Panc1 (cell line): ENCODE measurements at regions not wholly inside any gene's neighbourhood (a gene's known extent, or its start where the extent isn't known, plus 50 kb on each side); places are given as distances from the start of the nearest gene placed in this dataset.

Experiments used
- ATAC-seq: fragments of 200-7000 bp; cut with Tn5 transposase; 2 replicates; pipeline ENCODE4 v1.9.1; 2020; ENCODE audit warnings: mild to moderate bottlenecking, moderate library complexity
- BruUV-seq: library from RNA; stranded (reverse); fragments of 400-500 nt; replicated peaks from 2 replicates; lab custom pipeline; 2021; lab: Mats Ljungman, UMichigan
- CTCF ChIA-PET: fragments of 300-600 bp; sonication (Branson Sonifier 250); formaldehyde crosslinking; loops from one replicate; lab custom pipeline; 2022; ENCODE audit warnings: antibody characterized with exemption; lab: Charles Lee
- POLR2A ChIA-PET: fragments of 300-600 bp; sonication (Branson Sonifier 250); formaldehyde crosslinking; loops from one replicate; lab custom pipeline; 2022; ENCODE audit warnings: antibody characterized with exemption; lab: Charles Lee
- DNase-seq: peaks from one replicate; pipeline ENCODE4 v3.0.0-alpha.2; 2010; ENCODE audit warnings: low read depth, low spot score
- H3K27ac ChIP-seq: 2 replicates; pipeline ENCODE4 v1.5.1; 2011; ENCODE audit warnings: mild to moderate bottlenecking, low read length, inconsistent platforms
- H3K27me3 ChIP-seq: fragments of 200-500 bp; sonication (Bioruptor generic); 2 replicates; pipeline ENCODE4 v1.6.0; 2014; ENCODE audit warnings: low read length, inconsistent platforms; ENCODE audit not compliant: control insufficient read depth, insufficient read depth
- H3K36me3 ChIP-seq: fragments of 200-500 bp; sonication (Bioruptor generic); 2 replicates; pipeline ENCODE4 v1.5.1; 2014; ENCODE audit warnings: inconsistent platforms, mild to moderate bottlenecking, low read length, moderate library complexity; ENCODE audit not compliant: control insufficient read depth, insufficient read depth
- H3K4me1 ChIP-seq: 2 replicates; pipeline ENCODE4 v1.5.1; 2011; ENCODE audit warnings: inconsistent platforms, mild to moderate bottlenecking, low read length, moderate library complexity; ENCODE audit not compliant: control insufficient read depth, insufficient read depth
- H3K4me3 ChIP-seq, 2 experiments: 2 replicates each; pipeline ENCODE4 v1.5.1; 2011 to 2012; ENCODE audit warnings: low read depth in 2 of 2, low read length in 2 of 2, mild to moderate bottlenecking in 2 of 2, inconsistent platforms in 1 of 2, moderate library complexity in 1 of 2
- H3K9me3 ChIP-seq: fragments of 200-500 bp; sonication (Bioruptor generic); 2 replicates; pipeline ENCODE4 v1.5.1; 2014; ENCODE audit warnings: low read depth, mild to moderate bottlenecking, inconsistent platforms, low read length, moderate library complexity; ENCODE audit not compliant: control insufficient read depth, insufficient read depth
- POLR2AphosphoS5 ChIP-seq: IDR thresholded peaks from 2 replicates; pipeline ENCODE4 v1.6.1; 2012; ENCODE audit warnings: mild to moderate bottlenecking, low read depth, low read length, moderate library complexity
- SIN3A ChIP-seq: IDR thresholded peaks from 2 replicates; pipeline ENCODE4 v1.6.1; 2012; ENCODE audit warnings: low read depth, mild to moderate bottlenecking, low read length, moderate library complexity, borderline replicate concordance; ENCODE audit not compliant: insufficient read depth
- TCF7L2 ChIP-seq: IDR thresholded peaks from 2 replicates; pipeline ENCODE4 v1.6.1; 2011; ENCODE audit warnings: mild to moderate bottlenecking, low read depth, low read length, inconsistent platforms
- in situ Hi-C: cut with HindIII; loops from 2 replicates; pipeline ENCODE4 v1.10.0; 2016; ENCODE audit warnings: low sequenced_read_pairs, low pct_unique_long_range_greater_than_20kb
- intact Hi-C: fragments of 100-400 bp; cut with micrococcal nuclease; formaldehyde crosslinking; loops from one replicate; pipeline ENCODE4 v1.10.0; 2022; ENCODE audit not compliant: unreplicated experiment
- TF ChIP-seq, protein P1 (sequence below), 2 experiments: IDR thresholded peaks; 2 replicates each; pipeline ENCODE4 v1.6.1; 2011 to 2012; ENCODE audit warnings: low read depth in 2 of 2, control low read depth in 1 of 2, low read length in 1 of 2, mild to moderate bottlenecking in 1 of 2, moderate library complexity in 1 of 2; ENCODE audit not compliant: insufficient read depth in 1 of 2
- TF ChIP-seq, protein P2 (sequence below): fragments of 450-650 bp; IDR thresholded peaks from 2 replicates; pipeline ENCODE4 v1.5.1; 2017; ENCODE audit warnings: mild to moderate bottlenecking

DNA sequence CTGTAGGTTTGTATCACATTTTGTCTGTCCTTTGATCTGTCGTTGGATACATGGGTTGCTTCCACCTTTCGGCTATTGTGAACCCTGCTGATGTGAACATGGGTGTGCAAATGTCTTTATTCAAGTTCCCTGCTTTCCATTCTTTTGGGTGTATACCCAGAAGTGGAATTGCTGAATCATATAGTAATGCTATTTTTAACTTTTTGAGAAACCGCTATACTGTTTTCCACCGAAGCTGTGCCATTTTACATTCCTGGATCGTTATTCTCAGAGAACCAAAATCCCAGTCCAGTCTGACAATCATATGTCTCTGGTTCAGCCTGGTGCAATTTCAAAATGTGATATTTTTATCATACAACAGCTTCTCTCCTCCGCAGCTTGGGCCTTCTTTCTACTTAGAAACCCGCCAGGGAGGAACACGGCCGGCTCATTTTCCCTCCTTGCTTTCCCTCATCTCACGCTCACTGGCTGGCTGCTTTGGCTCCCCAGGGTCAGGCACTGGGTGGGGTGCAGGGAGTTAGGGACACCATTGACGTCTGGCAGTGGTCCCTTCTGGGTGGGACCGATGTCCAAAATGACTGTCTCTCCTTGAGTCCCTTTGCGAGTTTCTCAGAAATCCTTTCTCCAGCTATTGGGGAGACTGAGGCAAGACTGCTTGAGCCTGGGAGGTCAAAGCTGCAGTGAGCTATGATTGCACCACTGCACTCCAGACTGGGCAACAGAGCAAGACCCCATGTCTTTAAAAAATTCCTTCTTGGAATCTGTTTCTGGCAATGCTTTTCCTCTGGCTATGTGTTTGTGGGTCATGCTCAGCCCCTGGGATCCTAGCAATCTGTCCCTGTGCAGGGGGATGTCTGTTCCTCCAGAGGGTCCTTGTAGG, 73.5 kb upstream of the AKT3 start:
- TF ChIP-seq TCF7L2 (no peak), SIN3A (no peak), POLR2AphosphoS5 (no peak)
- TF ChIP-seq, protein P1, sequence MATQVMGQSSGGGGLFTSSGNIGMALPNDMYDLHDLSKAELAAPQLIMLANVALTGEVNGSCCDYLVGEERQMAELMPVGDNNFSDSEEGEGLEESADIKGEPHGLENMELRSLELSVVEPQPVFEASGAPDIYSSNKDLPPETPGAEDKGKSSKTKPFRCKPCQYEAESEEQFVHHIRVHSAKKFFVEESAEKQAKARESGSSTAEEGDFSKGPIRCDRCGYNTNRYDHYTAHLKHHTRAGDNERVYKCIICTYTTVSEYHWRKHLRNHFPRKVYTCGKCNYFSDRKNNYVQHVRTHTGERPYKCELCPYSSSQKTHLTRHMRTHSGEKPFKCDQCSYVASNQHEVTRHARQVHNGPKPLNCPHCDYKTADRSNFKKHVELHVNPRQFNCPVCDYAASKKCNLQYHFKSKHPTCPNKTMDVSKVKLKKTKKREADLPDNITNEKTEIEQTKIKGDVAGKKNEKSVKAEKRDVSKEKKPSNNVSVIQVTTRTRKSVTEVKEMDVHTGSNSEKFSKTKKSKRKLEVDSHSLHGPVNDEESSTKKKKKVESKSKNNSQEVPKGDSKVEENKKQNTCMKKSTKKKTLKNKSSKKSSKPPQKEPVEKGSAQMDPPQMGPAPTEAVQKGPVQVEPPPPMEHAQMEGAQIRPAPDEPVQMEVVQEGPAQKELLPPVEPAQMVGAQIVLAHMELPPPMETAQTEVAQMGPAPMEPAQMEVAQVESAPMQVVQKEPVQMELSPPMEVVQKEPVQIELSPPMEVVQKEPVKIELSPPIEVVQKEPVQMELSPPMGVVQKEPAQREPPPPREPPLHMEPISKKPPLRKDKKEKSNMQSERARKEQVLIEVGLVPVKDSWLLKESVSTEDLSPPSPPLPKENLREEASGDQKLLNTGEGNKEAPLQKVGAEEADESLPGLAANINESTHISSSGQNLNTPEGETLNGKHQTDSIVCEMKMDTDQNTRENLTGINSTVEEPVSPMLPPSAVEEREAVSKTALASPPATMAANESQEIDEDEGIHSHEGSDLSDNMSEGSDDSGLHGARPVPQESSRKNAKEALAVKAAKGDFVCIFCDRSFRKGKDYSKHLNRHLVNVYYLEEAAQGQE (IDR thresholded peaks at IDR 0.05; ENCODE audit: insufficient read depth in 1 of 2, low read depth in 2 of 2, low read length in 1 of 2): no peak
- TF ChIP-seq, protein P2, sequence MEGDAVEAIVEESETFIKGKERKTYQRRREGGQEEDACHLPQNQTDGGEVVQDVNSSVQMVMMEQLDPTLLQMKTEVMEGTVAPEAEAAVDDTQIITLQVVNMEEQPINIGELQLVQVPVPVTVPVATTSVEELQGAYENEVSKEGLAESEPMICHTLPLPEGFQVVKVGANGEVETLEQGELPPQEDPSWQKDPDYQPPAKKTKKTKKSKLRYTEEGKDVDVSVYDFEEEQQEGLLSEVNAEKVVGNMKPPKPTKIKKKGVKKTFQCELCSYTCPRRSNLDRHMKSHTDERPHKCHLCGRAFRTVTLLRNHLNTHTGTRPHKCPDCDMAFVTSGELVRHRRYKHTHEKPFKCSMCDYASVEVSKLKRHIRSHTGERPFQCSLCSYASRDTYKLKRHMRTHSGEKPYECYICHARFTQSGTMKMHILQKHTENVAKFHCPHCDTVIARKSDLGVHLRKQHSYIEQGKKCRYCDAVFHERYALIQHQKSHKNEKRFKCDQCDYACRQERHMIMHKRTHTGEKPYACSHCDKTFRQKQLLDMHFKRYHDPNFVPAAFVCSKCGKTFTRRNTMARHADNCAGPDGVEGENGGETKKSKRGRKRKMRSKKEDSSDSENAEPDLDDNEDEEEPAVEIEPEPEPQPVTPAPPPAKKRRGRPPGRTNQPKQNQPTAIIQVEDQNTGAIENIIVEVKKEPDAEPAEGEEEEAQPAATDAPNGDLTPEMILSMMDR: no peak

DNA sequence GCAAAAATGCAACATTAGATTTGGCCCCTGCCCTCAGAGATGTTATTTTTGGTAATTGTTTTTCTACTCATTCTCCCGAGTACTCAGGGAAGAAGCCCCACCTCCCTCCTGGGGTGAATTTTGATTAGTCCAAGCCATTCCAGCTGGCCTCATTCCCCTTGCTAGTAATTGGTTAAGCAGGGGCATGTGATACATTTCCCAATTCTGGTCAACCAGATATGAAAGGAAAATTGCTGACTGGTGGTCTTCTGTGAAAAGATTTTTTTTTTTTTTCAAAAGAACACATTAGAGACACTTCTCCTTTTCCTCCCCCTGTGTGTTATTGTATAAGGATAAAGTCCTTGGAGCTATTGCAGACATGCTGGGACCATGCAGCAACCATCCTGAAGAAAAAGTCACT, 71.1 kb upstream of the AKT3 start:
- in situ Hi-C loops (no loop called here), intact Hi-C loops (no loop called here)
- DNase-seq (no peak), ATAC-seq (no peak)
- no peak overlapping the region for H3K4me3 ChIP-seq
- CTCF ChIA-PET: interaction anchor here (0.6 kb wide), 1 partner anchor 1413 kb away, joined by 6 read pairs; no protein-coding TSS in a partner anchor
- POLR2A ChIA-PET: no interaction called here
- H3K36me3 ChIP-seq: no peaks in the 10 kb centered on the region
- TF ChIP-seq, protein P1 (IDR thresholded peaks at IDR 0.05; ENCODE audit: insufficient read depth in 1 of 2, low read depth in 2 of 2, low read length in 1 of 2): no peak
- TF ChIP-seq TCF7L2 (no peak), SIN3A (no peak), POLR2AphosphoS5 (no peak)
- TF ChIP-seq, protein P2: no peak
- H3K4me1 ChIP-seq: peaks cover 4% of the 10 kb centered on the region; the same call in 1 of the 2 replicates
- H3K27ac ChIP-seq: no peak overlapping the region
- no TSS peak for BruUV-seq
- H3K27me3 ChIP-seq: peaks cover 11% of the 10 kb centered on the region
- H3K9me3 ChIP-seq: no peaks in the 10 kb centered on the region

More for the DNA sequence above, 73.5 kb upstream of the AKT3 start:
- BruUV-seq: no TSS peak
- ChIA-PET CTCF (no interaction called here), POLR2A (interaction anchor here (0.7 kb wide), 1 partner anchor 310 kb away, joined by 4 read pairs; no protein-coding TSS in a partner anchor)
- DNase-seq (no peak), ATAC-seq (no peak)
- H3K9me3 ChIP-seq: no peaks in the 10 kb centered on the region
- H3K4me3 ChIP-seq: no peak overlapping the region
- peaks cover 3% of the 10 kb centered on the region; the same call in 1 of the 2 replicates for H3K27me3 ChIP-seq
- in situ Hi-C loops: no loop called here
- H3K4me1 ChIP-seq: no peaks in the 10 kb centered on the region
- no peak overlapping the region for H3K27ac ChIP-seq
- H3K36me3 ChIP-seq: no peaks in the 10 kb centered on the region
- intact Hi-C loops: no loop called here
